ENCODE measurements at regions not wholly inside any gene's neighbourhood (a gene's known extent, or its start where the extent isn't known, plus 50 kb on each side); places are given as distances from the start of the nearest gene placed in this dataset.

GRCh38 chr13:103852036-103852435, 785.8 kb upstream of the SLC10A2 start:
- Mint-ChIP-seq H3K36me3 (ENCODE audit: low read depth) (no peaks in the 10 kb centered on the region), H3K9me3 (no peaks in the 10 kb centered on the region), H3K27me3 (ENCODE audit: insufficient read depth, low read depth, poor library complexity) (no peaks in the 10 kb centered on the region), H3K27ac (no peak overlapping the region), H3K4me3 (no peak overlapping the region), H3K4me1 (no peaks in the 10 kb centered on the region)
- Histone ChIP-seq H3K4me2 (no peak overlapping the region), H3F3A (replicated peaks; ENCODE audit: low read depth) (no peaks in the 10 kb centered on the region), H3K4me1 (ENCODE audit: insufficient read depth) (no peaks in the 10 kb centered on the region), H3K9me2 (ENCODE audit: insufficient read depth) (no peaks in the 10 kb centered on the region), H3K79me2 (replicated peaks; ENCODE audit: insufficient read depth) (no peaks in the 10 kb centered on the region), H3K27ac (ENCODE audit: low read depth) (no peak overlapping the region), H3K27me3 (ENCODE audit: insufficient read depth) (no peaks in the 10 kb centered on the region), H2AFZ (no peak overlapping the region), H4K20me1 (replicated peaks; ENCODE audit: insufficient read depth) (no peaks in the 10 kb centered on the region), H3K4me3 (no peak overlapping the region), H3K36me3 (ENCODE audit: insufficient read depth) (no peaks in the 10 kb centered on the region)
- ATAC-seq (no peak), DNase-seq (ENCODE audit: low spot score) (no peak)
- TF ChIP-seq EZH2 (IDR thresholded peaks at IDR 0.05; ENCODE audit: low read depth, unreplicated experiment) (no peak), REST (IDR thresholded peaks at IDR 0.05; ENCODE audit: unreplicated experiment) (no peak), POLR2AphosphoS5 (IDR thresholded peaks at IDR 0.05; ENCODE audit: low read depth) (no peak), JUNB (IDR thresholded peaks at IDR 0.05; ENCODE audit: unreplicated experiment) (no peak), NANOG (IDR thresholded peaks at IDR 0.05; ENCODE audit: borderline replicate concordance) (no peak), ZNF114 (CRISPR knock-in tag; IDR thresholded peaks at IDR 0.05) (no peak), CREB1 (CRISPR knock-in tag; IDR thresholded peaks at IDR 0.05; ENCODE audit: low read depth) (no peak), STAT1 (IDR thresholded peaks at IDR 0.05; ENCODE audit: unreplicated experiment) (no peak), ZNF462 (CRISPR knock-in tag; IDR thresholded peaks at IDR 0.05) (no peak), ZNF331 (CRISPR knock-in tag; IDR thresholded peaks at IDR 0.05; ENCODE audit: low read depth) (no peak), EZH2phosphoT487 (IDR thresholded peaks at IDR 0.05; ENCODE audit: unreplicated experiment) (no peak)
- TF ChIP-seq, protein P1, sequence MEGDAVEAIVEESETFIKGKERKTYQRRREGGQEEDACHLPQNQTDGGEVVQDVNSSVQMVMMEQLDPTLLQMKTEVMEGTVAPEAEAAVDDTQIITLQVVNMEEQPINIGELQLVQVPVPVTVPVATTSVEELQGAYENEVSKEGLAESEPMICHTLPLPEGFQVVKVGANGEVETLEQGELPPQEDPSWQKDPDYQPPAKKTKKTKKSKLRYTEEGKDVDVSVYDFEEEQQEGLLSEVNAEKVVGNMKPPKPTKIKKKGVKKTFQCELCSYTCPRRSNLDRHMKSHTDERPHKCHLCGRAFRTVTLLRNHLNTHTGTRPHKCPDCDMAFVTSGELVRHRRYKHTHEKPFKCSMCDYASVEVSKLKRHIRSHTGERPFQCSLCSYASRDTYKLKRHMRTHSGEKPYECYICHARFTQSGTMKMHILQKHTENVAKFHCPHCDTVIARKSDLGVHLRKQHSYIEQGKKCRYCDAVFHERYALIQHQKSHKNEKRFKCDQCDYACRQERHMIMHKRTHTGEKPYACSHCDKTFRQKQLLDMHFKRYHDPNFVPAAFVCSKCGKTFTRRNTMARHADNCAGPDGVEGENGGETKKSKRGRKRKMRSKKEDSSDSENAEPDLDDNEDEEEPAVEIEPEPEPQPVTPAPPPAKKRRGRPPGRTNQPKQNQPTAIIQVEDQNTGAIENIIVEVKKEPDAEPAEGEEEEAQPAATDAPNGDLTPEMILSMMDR (conservative IDR thresholded peaks at IDR 0.05; ENCODE audit: low read depth in 2 of 2), result no peak
- TF ChIP-seq, protein P2, sequence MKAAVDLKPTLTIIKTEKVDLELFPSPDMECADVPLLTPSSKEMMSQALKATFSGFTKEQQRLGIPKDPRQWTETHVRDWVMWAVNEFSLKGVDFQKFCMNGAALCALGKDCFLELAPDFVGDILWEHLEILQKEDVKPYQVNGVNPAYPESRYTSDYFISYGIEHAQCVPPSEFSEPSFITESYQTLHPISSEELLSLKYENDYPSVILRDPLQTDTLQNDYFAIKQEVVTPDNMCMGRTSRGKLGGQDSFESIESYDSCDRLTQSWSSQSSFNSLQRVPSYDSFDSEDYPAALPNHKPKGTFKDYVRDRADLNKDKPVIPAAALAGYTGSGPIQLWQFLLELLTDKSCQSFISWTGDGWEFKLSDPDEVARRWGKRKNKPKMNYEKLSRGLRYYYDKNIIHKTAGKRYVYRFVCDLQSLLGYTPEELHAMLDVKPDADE (IDR thresholded peaks at IDR 0.05), result no peak

All from GM23338 (cell line).